GM12873 (cell line): ENCODE measurements at regions not wholly inside any gene's neighbourhood (a gene's known extent, or its start where the extent isn't known, plus 50 kb on each side); places are given as distances from the start of the nearest gene placed in this dataset.

Source experiments
- TF ChIP-seq, protein P1 (sequence below): IDR thresholded peaks from 2 replicates; pipeline ENCODE4 v1.5.1; 2012; ENCODE audit warnings: low read depth, mild to moderate bottlenecking, moderate library complexity, low read length, control low read depth; ENCODE audit not compliant: insufficient read depth; ENCODE audit errors: missing control alignments

GRCh38 chr10:121379013-121379412, 219.2 kb downstream of the FGFR2 start:
- TF ChIP-seq, protein P1, sequence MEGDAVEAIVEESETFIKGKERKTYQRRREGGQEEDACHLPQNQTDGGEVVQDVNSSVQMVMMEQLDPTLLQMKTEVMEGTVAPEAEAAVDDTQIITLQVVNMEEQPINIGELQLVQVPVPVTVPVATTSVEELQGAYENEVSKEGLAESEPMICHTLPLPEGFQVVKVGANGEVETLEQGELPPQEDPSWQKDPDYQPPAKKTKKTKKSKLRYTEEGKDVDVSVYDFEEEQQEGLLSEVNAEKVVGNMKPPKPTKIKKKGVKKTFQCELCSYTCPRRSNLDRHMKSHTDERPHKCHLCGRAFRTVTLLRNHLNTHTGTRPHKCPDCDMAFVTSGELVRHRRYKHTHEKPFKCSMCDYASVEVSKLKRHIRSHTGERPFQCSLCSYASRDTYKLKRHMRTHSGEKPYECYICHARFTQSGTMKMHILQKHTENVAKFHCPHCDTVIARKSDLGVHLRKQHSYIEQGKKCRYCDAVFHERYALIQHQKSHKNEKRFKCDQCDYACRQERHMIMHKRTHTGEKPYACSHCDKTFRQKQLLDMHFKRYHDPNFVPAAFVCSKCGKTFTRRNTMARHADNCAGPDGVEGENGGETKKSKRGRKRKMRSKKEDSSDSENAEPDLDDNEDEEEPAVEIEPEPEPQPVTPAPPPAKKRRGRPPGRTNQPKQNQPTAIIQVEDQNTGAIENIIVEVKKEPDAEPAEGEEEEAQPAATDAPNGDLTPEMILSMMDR: no peak

DNA sequence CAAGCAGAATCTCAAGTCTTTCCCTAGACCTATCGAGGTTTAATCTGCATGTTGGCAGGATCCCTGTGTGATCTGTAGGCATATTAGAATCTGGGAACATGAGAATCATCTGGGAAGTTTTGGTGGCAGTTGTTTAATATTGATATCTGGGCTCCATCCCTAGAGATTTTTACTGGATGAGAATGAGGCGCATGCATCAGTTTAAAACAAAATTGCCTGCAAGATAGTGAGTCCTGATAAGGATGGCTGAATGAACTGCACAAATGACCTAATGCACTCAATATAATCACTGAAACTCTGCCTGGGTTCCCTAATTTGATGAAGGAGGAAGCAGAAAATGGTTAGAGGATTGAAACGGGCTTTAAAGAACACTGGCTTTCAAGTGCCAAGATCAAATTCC, 218.0 kb downstream of the FGFR2 start:
- TF ChIP-seq, protein P1: no peak

DNA sequence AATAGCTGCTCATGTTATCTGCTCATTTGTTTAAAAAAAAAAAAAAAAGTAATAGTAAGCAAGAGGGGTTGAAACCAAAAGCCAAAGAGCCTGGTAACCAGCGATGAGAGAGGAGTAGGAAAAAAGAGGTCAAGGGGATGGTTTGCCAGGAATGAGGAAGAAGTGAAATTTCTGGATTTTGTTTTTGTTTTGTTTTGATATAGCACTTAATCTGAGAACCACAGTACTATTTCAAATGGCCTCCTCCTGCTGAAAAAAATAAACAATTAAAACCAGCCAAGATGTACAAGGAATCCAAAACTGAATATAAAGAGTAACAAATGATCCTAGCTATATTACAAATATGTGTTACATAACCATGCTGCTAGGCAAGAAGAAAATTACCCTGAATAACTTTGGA, 213.1 kb downstream of the FGFR2 start:
- TF ChIP-seq, protein P1: no peak

DNA sequence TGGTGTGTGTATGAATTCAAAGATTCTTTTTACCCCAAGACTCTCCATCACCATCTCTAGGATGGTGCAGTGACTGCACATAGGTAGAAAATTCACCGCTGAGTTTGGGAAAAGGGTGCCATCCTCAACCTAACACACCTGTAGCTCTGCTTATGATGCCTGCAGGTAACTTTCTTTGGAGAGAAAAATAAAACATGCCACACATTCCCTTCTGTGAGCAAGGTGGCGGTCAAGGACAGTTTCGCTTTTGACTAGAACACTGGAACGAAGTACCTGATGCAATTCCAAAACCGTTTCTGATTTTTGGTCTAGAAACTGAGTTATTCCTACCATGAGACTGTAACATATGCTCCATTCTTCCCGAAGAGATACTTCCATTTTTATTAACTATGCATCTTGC, 205.6 kb downstream of the FGFR2 start:
- TF ChIP-seq, protein P1: no peak

DNA sequence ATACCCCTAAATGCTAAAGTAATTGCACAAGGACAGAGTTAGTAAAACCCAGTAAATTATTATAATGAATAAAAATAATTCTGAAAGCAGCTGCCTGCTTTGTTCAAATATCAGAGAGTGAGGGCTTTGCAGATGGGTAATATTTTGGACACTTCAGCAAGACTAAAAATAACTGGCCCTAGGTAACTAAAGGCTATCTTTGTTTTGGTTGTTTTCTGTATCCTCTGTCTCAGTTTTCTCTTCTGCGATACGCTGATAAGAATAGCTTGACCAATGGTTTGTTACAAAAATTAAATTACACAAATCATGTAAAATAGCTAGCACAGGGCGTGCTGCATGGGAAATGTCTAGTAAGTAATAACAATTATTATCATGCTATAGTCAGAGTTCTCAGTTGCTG, 204.7 kb downstream of the FGFR2 start:
- TF ChIP-seq, protein P1: no peak

GRCh38 chr10:121403527-121403926, 194.7 kb downstream of the FGFR2 start:
- TF ChIP-seq, protein P1: no peak

- TF ChIP-seq, protein P1: no peak
Measured at GRCh38 chr10:121404611-121405010, 193.6 kb downstream of the FGFR2 start.

DNA sequence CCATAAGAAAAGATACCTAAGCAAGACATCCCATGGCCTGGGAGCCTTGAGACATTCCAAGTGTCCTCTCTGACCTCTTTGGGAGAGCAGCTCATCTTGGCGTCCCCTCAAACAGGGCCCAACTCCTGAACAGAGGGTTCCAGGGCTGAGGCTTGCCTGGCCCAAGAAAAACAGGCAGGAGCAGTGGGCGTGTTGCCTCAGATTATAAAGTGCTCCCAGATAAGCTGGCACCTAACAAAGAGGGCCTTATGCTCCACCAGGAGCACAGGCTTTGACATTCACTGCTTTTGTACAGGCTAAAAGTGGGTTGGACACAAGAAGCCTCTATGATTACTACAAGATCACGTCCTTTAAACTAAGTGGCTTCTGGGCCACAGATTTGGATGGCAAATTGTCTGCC, 193.1 kb downstream of the FGFR2 start:
- TF ChIP-seq, protein P1: no peak
